ENCODE measurements at regions not wholly inside any gene's neighbourhood (a gene's known extent, or its start where the extent isn't known, plus 50 kb on each side); places are given as distances from the start of the nearest gene placed in this dataset.

DNA sequence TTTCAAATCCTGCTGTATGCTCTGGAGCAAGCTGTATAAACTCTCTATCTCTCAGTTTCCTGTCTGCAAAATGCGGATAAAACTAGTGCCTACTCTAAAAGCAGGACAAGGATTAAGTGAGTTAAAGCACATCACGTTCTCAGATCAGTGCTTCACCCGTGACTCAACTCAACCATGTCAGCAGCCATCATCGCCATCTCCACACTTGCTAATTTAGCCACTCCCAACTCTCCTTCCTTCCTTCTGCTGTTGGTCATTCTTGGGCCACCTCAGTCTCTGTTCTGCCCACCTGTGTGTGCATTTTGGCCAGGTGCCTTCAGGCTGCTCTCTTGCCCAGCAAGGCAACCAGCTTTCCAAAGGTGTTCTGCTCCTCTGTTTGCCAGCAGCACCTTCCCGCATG lies 260.0 kb upstream of the CDYL start:
- H4K20me1 ChIP-seq (replicated peaks; ENCODE audit: insufficient read depth): no peaks in the 10 kb centered on the region
- H3K4me2 ChIP-seq: no peak overlapping the region
- no peaks in the 10 kb centered on the region for H3K27me3 ChIP-seq (ENCODE audit: insufficient read depth)
- no peaks in the 10 kb centered on the region for H3K9me3 Mint-ChIP-seq
- H3K4me1 ChIP-seq (ENCODE audit: insufficient read depth): no peaks in the 10 kb centered on the region
- no peaks in the 10 kb centered on the region for H3K9me2 ChIP-seq (ENCODE audit: insufficient read depth)
- no peak for ATAC-seq
- H3K27ac Mint-ChIP-seq: no peak overlapping the region
- H3K36me3 Mint-ChIP-seq (ENCODE audit: low read depth): no peaks in the 10 kb centered on the region
- H3K27ac ChIP-seq (ENCODE audit: low read depth): no peak overlapping the region
- no peak overlapping the region for H3K4me3 Mint-ChIP-seq
- DNase-seq (ENCODE audit: low spot score): no peak
- TF ChIP-seq ZNF331 (CRISPR knock-in tag; IDR thresholded peaks at IDR 0.05; ENCODE audit: low read depth) (no peak), ZNF114 (CRISPR knock-in tag; IDR thresholded peaks at IDR 0.05) (no peak), POLR2AphosphoS5 (IDR thresholded peaks at IDR 0.05; ENCODE audit: low read depth) (no peak), STAT1 (IDR thresholded peaks at IDR 0.05; ENCODE audit: unreplicated experiment) (no peak), JUNB (IDR thresholded peaks at IDR 0.05; ENCODE audit: unreplicated experiment) (no peak), CREB1 (CRISPR knock-in tag; IDR thresholded peaks at IDR 0.05; ENCODE audit: low read depth) (no peak), EZH2phosphoT487 (IDR thresholded peaks at IDR 0.05; ENCODE audit: unreplicated experiment) (no peak)
- TF ChIP-seq, protein P1, sequence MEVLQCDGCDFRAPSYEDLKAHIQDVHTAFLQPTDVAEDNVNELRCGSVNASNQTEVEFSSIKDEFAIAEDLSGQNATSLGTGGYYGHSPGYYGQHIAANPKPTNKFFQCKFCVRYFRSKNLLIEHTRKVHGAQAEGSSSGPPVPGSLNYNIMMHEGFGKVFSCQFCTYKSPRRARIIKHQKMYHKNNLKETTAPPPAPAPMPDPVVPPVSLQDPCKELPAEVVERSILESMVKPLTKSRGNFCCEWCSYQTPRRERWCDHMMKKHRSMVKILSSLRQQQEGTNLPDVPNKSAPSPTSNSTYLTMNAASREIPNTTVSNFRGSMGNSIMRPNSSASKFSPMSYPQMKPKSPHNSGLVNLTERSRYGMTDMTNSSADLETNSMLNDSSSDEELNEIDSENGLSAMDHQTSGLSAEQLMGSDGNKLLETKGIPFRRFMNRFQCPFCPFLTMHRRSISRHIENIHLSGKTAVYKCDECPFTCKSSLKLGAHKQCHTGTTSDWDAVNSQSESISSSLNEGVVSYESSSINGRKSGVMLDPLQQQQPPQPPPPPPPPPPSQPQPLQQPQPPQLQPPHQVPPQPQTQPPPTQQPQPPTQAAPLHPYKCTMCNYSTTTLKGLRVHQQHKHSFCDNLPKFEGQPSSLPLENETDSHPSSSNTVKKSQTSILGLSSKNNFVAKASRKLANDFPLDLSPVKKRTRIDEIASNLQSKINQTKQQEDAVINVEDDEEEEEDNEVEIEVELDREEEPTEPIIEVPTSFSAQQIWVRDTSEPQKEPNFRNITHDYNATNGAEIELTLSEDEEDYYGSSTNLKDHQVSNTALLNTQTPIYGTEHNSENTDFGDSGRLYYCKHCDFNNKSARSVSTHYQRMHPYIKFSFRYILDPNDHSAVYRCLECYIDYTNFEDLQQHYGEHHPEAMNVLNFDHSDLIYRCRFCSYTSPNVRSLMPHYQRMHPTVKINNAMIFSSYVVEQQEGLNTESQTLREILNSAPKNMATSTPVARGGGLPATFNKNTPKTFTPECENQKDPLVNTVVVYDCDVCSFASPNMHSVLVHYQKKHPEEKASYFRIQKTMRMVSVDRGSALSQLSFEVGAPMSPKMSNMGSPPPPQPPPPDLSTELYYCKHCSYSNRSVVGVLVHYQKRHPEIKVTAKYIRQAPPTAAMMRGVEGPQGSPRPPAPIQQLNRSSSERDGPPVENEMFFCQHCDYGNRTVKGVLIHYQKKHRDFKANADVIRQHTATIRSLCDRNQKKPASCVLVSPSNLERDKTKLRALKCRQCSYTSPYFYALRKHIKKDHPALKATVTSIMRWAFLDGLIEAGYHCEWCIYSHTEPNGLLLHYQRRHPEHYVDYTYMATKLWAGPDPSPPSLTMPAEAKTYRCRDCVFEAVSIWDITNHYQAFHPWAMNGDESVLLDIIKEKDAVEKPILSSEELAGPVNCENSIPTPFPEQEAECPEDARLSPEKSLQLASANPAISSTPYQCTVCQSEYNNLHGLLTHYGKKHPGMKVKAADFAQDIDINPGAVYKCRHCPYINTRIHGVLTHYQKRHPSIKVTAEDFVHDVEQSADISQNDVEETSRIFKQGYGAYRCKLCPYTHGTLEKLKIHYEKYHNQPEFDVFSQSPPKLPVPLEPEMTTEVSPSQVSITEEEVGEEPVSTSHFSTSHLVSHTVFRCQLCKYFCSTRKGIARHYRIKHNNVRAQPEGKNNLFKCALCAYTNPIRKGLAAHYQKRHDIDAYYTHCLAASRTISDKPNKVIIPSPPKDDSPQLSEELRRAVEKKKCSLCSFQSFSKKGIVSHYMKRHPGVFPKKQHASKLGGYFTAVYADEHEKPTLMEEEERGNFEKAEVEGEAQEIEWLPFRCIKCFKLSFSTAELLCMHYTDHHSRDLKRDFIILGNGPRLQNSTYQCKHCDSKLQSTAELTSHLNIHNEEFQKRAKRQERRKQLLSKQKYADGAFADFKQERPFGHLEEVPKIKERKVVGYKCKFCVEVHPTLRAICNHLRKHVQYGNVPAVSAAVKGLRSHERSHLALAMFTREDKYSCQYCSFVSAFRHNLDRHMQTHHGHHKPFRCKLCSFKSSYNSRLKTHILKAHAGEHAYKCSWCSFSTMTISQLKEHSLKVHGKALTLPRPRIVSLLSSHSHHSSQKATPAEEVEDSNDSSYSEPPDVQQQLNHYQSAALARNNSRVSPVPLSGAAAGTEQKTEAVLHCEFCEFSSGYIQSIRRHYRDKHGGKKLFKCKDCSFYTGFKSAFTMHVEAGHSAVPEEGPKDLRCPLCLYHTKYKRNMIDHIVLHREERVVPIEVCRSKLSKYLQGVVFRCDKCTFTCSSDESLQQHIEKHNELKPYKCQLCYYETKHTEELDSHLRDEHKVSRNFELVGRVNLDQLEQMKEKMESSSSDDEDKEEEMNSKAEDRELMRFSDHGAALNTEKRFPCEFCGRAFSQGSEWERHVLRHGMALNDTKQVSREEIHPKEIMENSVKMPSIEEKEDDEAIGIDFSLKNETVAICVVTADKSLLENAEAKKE (CRISPR knock-in tag; IDR thresholded peaks at IDR 0.05): no peak
- TF ChIP-seq, protein P2, sequence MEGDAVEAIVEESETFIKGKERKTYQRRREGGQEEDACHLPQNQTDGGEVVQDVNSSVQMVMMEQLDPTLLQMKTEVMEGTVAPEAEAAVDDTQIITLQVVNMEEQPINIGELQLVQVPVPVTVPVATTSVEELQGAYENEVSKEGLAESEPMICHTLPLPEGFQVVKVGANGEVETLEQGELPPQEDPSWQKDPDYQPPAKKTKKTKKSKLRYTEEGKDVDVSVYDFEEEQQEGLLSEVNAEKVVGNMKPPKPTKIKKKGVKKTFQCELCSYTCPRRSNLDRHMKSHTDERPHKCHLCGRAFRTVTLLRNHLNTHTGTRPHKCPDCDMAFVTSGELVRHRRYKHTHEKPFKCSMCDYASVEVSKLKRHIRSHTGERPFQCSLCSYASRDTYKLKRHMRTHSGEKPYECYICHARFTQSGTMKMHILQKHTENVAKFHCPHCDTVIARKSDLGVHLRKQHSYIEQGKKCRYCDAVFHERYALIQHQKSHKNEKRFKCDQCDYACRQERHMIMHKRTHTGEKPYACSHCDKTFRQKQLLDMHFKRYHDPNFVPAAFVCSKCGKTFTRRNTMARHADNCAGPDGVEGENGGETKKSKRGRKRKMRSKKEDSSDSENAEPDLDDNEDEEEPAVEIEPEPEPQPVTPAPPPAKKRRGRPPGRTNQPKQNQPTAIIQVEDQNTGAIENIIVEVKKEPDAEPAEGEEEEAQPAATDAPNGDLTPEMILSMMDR (conservative IDR thresholded peaks at IDR 0.05; ENCODE audit: low read depth in 2 of 2): no peak
- TF ChIP-seq, protein P3, sequence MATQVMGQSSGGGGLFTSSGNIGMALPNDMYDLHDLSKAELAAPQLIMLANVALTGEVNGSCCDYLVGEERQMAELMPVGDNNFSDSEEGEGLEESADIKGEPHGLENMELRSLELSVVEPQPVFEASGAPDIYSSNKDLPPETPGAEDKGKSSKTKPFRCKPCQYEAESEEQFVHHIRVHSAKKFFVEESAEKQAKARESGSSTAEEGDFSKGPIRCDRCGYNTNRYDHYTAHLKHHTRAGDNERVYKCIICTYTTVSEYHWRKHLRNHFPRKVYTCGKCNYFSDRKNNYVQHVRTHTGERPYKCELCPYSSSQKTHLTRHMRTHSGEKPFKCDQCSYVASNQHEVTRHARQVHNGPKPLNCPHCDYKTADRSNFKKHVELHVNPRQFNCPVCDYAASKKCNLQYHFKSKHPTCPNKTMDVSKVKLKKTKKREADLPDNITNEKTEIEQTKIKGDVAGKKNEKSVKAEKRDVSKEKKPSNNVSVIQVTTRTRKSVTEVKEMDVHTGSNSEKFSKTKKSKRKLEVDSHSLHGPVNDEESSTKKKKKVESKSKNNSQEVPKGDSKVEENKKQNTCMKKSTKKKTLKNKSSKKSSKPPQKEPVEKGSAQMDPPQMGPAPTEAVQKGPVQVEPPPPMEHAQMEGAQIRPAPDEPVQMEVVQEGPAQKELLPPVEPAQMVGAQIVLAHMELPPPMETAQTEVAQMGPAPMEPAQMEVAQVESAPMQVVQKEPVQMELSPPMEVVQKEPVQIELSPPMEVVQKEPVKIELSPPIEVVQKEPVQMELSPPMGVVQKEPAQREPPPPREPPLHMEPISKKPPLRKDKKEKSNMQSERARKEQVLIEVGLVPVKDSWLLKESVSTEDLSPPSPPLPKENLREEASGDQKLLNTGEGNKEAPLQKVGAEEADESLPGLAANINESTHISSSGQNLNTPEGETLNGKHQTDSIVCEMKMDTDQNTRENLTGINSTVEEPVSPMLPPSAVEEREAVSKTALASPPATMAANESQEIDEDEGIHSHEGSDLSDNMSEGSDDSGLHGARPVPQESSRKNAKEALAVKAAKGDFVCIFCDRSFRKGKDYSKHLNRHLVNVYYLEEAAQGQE (IDR thresholded peaks at IDR 0.05; ENCODE audit: unreplicated experiment): no peak
- H3F3A ChIP-seq (replicated peaks; ENCODE audit: low read depth): no peaks in the 10 kb centered on the region
- no peak overlapping the region for H2AFZ ChIP-seq
- H3K4me3 ChIP-seq: no peak overlapping the region
- H3K27me3 Mint-ChIP-seq (ENCODE audit: insufficient read depth, low read depth, poor library complexity): peaks cover 3% of the 10 kb centered on the region
- no peaks in the 10 kb centered on the region for H3K36me3 ChIP-seq (ENCODE audit: insufficient read depth)
- peaks cover 9% of the 10 kb centered on the region; the same call in 2 of the 3 replicates for H3K4me1 Mint-ChIP-seq
- no peaks in the 10 kb centered on the region for H3K79me2 ChIP-seq (replicated peaks; ENCODE audit: insufficient read depth)

Data from GM23338 (cell line).